HCT116 (cell line): ENCODE measurements at regions not wholly inside any gene's neighbourhood (a gene's known extent, or its start where the extent isn't known, plus 50 kb on each side); places are given as distances from the start of the nearest gene placed in this dataset.

ENCODE experiments used
- ATAC-seq: fragments of 200-7000 bp; cut with Tn5 transposase; 2 replicates; pipeline ENCODE4 v1.9.1; 2020; ENCODE audit warnings: mild to moderate bottlenecking, moderate library complexity
- BruUV-seq: library from RNA; stranded (reverse); fragments of 400-500 nt; replicated peaks from 2 replicates; lab custom pipeline; 2021; lab: Mats Ljungman, UMichigan
- CTCF ChIA-PET: fragments of 300-600 bp; sonication (Branson Sonifier 250); formaldehyde crosslinking; loops from one replicate; lab custom pipeline; 2021; ENCODE audit warnings: antibody characterized with exemption; lab: Charles Lee
- POLR2A ChIA-PET: fragments of 300-600, 350-600 bp; sonication (Branson Sonifier 250); formaldehyde crosslinking; loops from one replicate; lab custom pipeline; 2021; ENCODE audit warnings: antibody characterized with exemption; lab: Charles Lee
- RAD21 ChIA-PET, 2 experiments: fragments of 300-600 bp; sonication (Branson Sonifier 250); formaldehyde crosslinking; loops; one replicate each; lab custom pipeline; 2023; ENCODE audit warnings: low total read pairs in 2 of 2; ENCODE audit not compliant: uncharacterized antibody in 2 of 2, unreplicated experiment in 2 of 2, low non-redundant PET in 1 of 2; lab: Charles Lee
- DNase-seq: peaks from one replicate; pipeline ENCODE4 v3.0.0-alpha.2; 2010; ENCODE audit warnings: low read depth, low spot score
- H2AFZ ChIP-seq: fragments of 200-600 bp; shearing (Covaris generic), sonication (generic); 2 replicates; pipeline ENCODE4 v1.6.1; 2017; ENCODE audit warnings: low read depth, mixed run types, mixed read lengths, antibody characterized with exemption, low read length; ENCODE audit not compliant: poor library complexity, severe bottlenecking
- H3K27ac ChIP-seq: 2 replicates; pipeline ENCODE4 v1.5.1; 2012; ENCODE audit warnings: low read depth, low read length
- H3K27me3 ChIP-seq: fragments of 200-600 bp; sonication (generic); 2 replicates; pipeline ENCODE4 v1.6.1; 2016; ENCODE audit warnings: mixed run types, low read length, mixed read lengths; ENCODE audit not compliant: insufficient read depth
- H3K36me3 ChIP-seq, 2 experiments: fragments of 200-500 bp in 1 of 2; fragments of 200-600 bp in 1 of 2; sonication (Bioruptor generic) in 1 of 2; sonication (generic) in 1 of 2; 2 replicates each; pipeline versions ENCODE4 v1.5.1 to v1.6.1; 2014 to 2016; ENCODE audit warnings: low read length in 2 of 2, inconsistent platforms in 1 of 2, mixed read lengths in 1 of 2, mixed run types in 1 of 2; ENCODE audit not compliant: insufficient read depth in 2 of 2, control insufficient read depth in 1 of 2
- H3K4me1 ChIP-seq, 2 experiments: fragments of 200-600 bp in 1 of 2; sonication (generic) in 1 of 2; 2 replicates each; pipeline versions ENCODE4 v1.5.1 to v1.6.1; 2012 to 2017; ENCODE audit warnings: low read length in 2 of 2, inconsistent platforms in 1 of 2, mild to moderate bottlenecking in 1 of 2, mixed read lengths in 1 of 2, mixed run types in 1 of 2, moderate library complexity in 1 of 2; ENCODE audit not compliant: insufficient read depth in 2 of 2, control insufficient read depth in 1 of 2
- H3K4me2 ChIP-seq: fragments of 200-600 bp; sonication (generic); 2 replicates; pipeline ENCODE4 v1.6.1; 2017; ENCODE audit warnings: mixed run types, low read length, mixed read lengths
- H3K4me3 ChIP-seq, 2 experiments: fragments of 200-600 bp in 1 of 2; sonication (generic) in 1 of 2; replicated peaks in 1 of 2; 2 replicates each; pipeline ENCODE4 v1.5.1; 2011 to 2016; ENCODE audit warnings: low read length in 2 of 2, control low read depth in 1 of 2, low read depth in 1 of 2, mild to moderate bottlenecking in 1 of 2, mixed read lengths in 1 of 2, mixed run types in 1 of 2
- H3K79me2 ChIP-seq: fragments of 200-600 bp; sonication (generic); 2 replicates; pipeline ENCODE4 v1.6.1; 2017; ENCODE audit warnings: mild to moderate bottlenecking, mixed run types, low read length, moderate library complexity, mixed read lengths; ENCODE audit not compliant: insufficient read depth
- H3K9ac ChIP-seq: fragments of 200-600 bp; sonication (generic); 2 replicates; pipeline ENCODE4 v1.6.1; 2016; ENCODE audit warnings: low read length, mixed read lengths
- H3K9me2 ChIP-seq: fragments of 200-600 bp; sonication (generic), shearing (Covaris generic); 2 replicates; pipeline ENCODE4 v1.6.1; 2017; ENCODE audit warnings: mixed run types, mild to moderate bottlenecking, moderate library complexity; ENCODE audit not compliant: insufficient read depth
- H3K9me3 ChIP-seq, 2 experiments: fragments of 200-500 bp in 1 of 2; fragments of 200-600 bp in 1 of 2; sonication (Bioruptor generic) in 1 of 2; sonication (generic) in 1 of 2; 2 replicates each; pipeline ENCODE4 v1.6.1; 2014 to 2017; ENCODE audit warnings: low read length in 2 of 2, mixed read lengths in 2 of 2, inconsistent platforms in 1 of 2, low read depth in 1 of 2, mild to moderate bottlenecking in 1 of 2, mixed run types in 1 of 2, moderate library complexity in 1 of 2; ENCODE audit not compliant: control insufficient read depth in 1 of 2, insufficient read depth in 1 of 2
- H4K20me1 ChIP-seq: fragments of 200-600 bp; sonication (generic), shearing (Covaris generic); 2 replicates; pipeline ENCODE4 v1.6.1; 2017; ENCODE audit warnings: mixed run types, mild to moderate bottlenecking, moderate library complexity; ENCODE audit not compliant: insufficient read depth
- CEBPB ChIP-seq: IDR thresholded peaks from 2 replicates; pipeline ENCODE4 v1.6.1; 2012; ENCODE audit warnings: low read depth
- EGR1 ChIP-seq: IDR thresholded peaks from 2 replicates; pipeline ENCODE4 v1.6.1; 2012; ENCODE audit warnings: low read depth
- ELF1 ChIP-seq: IDR thresholded peaks from 2 replicates; pipeline ENCODE4 v1.6.1; 2012; ENCODE audit warnings: low read depth, borderline replicate concordance
- EZH2 ChIP-seq: fragments of 200-600 bp; sonication (generic); IDR thresholded peaks from 2 replicates; pipeline ENCODE4 v1.6.1; 2017; ENCODE audit warnings: antibody characterized with exemption, mixed run types
- EZH2phosphoT487 ChIP-seq: fragments of 200-600 bp; IDR thresholded peaks from 2 replicates; pipeline ENCODE4 v1.6.1; 2018; ENCODE audit warnings: antibody characterized with exemption, borderline replicate concordance
- FOSL1 ChIP-seq: IDR thresholded peaks from 2 replicates; pipeline ENCODE4 v1.6.1; 2012; ENCODE audit warnings: low read depth
- MAX ChIP-seq: IDR thresholded peaks from 2 replicates; pipeline ENCODE4 v1.6.1; 2012
- POLR2A ChIP-seq: IDR thresholded peaks from 2 replicates; pipeline ENCODE4 v1.7.0; 2011; ENCODE audit warnings: borderline replicate concordance; ENCODE audit not compliant: insufficient read depth, insufficient read length; ENCODE audit errors: extremely low read depth
- RAD21 ChIP-seq: IDR thresholded peaks from 2 replicates; pipeline ENCODE4 v1.6.1; 2012; ENCODE audit warnings: low read depth, mild to moderate bottlenecking
- SIN3A ChIP-seq: IDR thresholded peaks from 2 replicates; pipeline ENCODE4 v1.6.1; 2012; ENCODE audit warnings: low read depth
- SP1 ChIP-seq: IDR thresholded peaks from 2 replicates; pipeline ENCODE4 v1.6.1; 2012; ENCODE audit warnings: low read depth
- SRF ChIP-seq: IDR thresholded peaks from 2 replicates; pipeline ENCODE4 v1.6.1; 2012; ENCODE audit warnings: low read depth
- TCF7L2 ChIP-seq: IDR thresholded peaks from 2 replicates; pipeline ENCODE4 v1.7.0; 2011; ENCODE audit warnings: borderline replicate concordance, inconsistent platforms; ENCODE audit not compliant: insufficient read depth, insufficient read length; ENCODE audit errors: extremely low read depth
- ZBTB33 ChIP-seq: IDR thresholded peaks from 2 replicates; pipeline ENCODE4 v1.6.1; 2011; ENCODE audit warnings: mild to moderate bottlenecking, low read length, moderate library complexity; ENCODE audit not compliant: insufficient replicate concordance; ENCODE audit errors: extremely low read depth
- ZFX ChIP-seq: fragments of 450-650 bp; IDR thresholded peaks from 2 replicates; pipeline ENCODE4 v1.6.1; 2017
- ZNF274 ChIP-seq: fragments of 200-500 bp; sonication (Bioruptor generic); IDR thresholded peaks from 2 replicates; pipeline ENCODE4 v1.6.1; 2014; ENCODE audit warnings: mild to moderate bottlenecking, low read depth, low read length, inconsistent platforms
- intact Hi-C: fragments of 100-400 bp; cut with micrococcal nuclease; formaldehyde crosslinking; loops from 2 replicates; pipeline ENCODE4 v1.10.0; 2022

GRCh38 chr2:120646994-120647393, 88.7 kb upstream of the GLI2 start:
- POLR2A ChIA-PET, result no interaction called here
- no peaks in the 10 kb centered on the region for H3K36me3 ChIP-seq
- CTCF ChIA-PET, result no interaction called here
- H3K4me1 ChIP-seq, result peaks cover 0 to 5% of the 10 kb centered on the region in 2 experiments; a peak in 1 of 4 replicates
- no peaks in the 10 kb centered on the region for H4K20me1 ChIP-seq
- no peak overlapping the region for H3K4me2 ChIP-seq
- no peaks in the 10 kb centered on the region for H3K9me2 ChIP-seq
- no peak overlapping the region for H3K9ac ChIP-seq
- no peaks in the 10 kb centered on the region for H3K79me2 ChIP-seq
- H3K27me3 ChIP-seq, result no peaks in the 10 kb centered on the region
- DNase-seq (no peak), ATAC-seq (no peak)
- RAD21 ChIA-PET, result no interaction called here
- peaks cover 4 to 8% of the 10 kb centered on the region in 2 experiments; a peak in 2 of 4 replicates for H3K9me3 ChIP-seq
- TF ChIP-seq SIN3A (no peak), EGR1 (no peak), ELF1 (no peak), CEBPB (no peak), FOSL1 (no peak), ZBTB33 (no peak), SRF (no peak), POLR2A (no peak), ZFX (no peak), MAX (no peak), EZH2phosphoT487 (no peak), SP1 (no peak), ZNF274 (no peak), EZH2 (no peak), TCF7L2 (no peak), RAD21 (no peak)
- no TSS peak for BruUV-seq
- no peak overlapping the region for H2AFZ ChIP-seq
- no peak overlapping the region for H3K4me3 ChIP-seq
- intact Hi-C loops, result no loop called here
- no peak overlapping the region for H3K27ac ChIP-seq
